ENCODE measurements at regions not wholly inside any gene's neighbourhood (a gene's known extent, or its start where the extent isn't known, plus 50 kb on each side); places are given as distances from the start of the nearest gene placed in this dataset.
"Not testable (repeated sequence)": the region's sequence is repeated elsewhere in the genome, so short reads cannot be mapped to it uniquely, and the experiment has no call there.

GRCh38 chr9:80496901-80497556, 925.3 kb downstream of the TLE4 start:
- H3K9me3 Mint-ChIP-seq (ENCODE audit: insufficient read depth) = no peaks in the 10 kb centered on the region
- POLR2A ChIA-PET = no interaction called here
- CTCF ChIA-PET = interaction anchor here (1.0 kb wide), 1 partner anchor 27 kb away, joined by 3 read pairs; no protein-coding TSS in a partner anchor
- H3K4me1 Mint-ChIP-seq (ENCODE audit: low read depth) = no peaks in the 10 kb centered on the region
- no peak overlapping the region for H3K4me3 Mint-ChIP-seq
- no peak overlapping the region for H3K27ac Mint-ChIP-seq
- DNase-seq = no peak
- ATAC-seq = no peak
- H3K27me3 Mint-ChIP-seq (ENCODE audit: low read depth) = no peaks in the 10 kb centered on the region
- H3K36me3 Mint-ChIP-seq (ENCODE audit: low read depth) = no peaks in the 10 kb centered on the region

- DNase-seq (no peak), ATAC-seq (no peak)
- Mint-ChIP-seq H3K27ac (no peak overlapping the region), H3K27me3 (ENCODE audit: low read depth) (no peaks in the 10 kb centered on the region), H3K4me1 (ENCODE audit: low read depth) (no peaks in the 10 kb centered on the region), H3K4me3 (no peak overlapping the region), H3K9me3 (ENCODE audit: insufficient read depth) (no peaks in the 10 kb centered on the region), H3K36me3 (ENCODE audit: low read depth) (no peaks in the 10 kb centered on the region)
- ChIA-PET CTCF (no interaction called here), POLR2A (no interaction called here)
These were observed 921.5 kb downstream of the TLE4 start for GRCh38 chr9:80493258-80493657.

- ChIA-PET CTCF (no interaction called here), POLR2A (no interaction called here)
- Mint-ChIP-seq H3K4me1 (ENCODE audit: low read depth) (no peaks in the 10 kb centered on the region), H3K4me3 (no peak overlapping the region), H3K36me3 (ENCODE audit: low read depth) (no peaks in the 10 kb centered on the region), H3K9me3 (ENCODE audit: insufficient read depth) (no peaks in the 10 kb centered on the region), H3K27ac (no peak overlapping the region), H3K27me3 (ENCODE audit: low read depth) (no peaks in the 10 kb centered on the region)
- DNase-seq (no peak), ATAC-seq (no peak)
These were observed 920.5 kb downstream of the TLE4 start for GRCh38 chr9:80492221-80492620.

GRCh38 chr9:80491086-80491696, 919.4 kb downstream of the TLE4 start:
- no peak overlapping the region for H3K27ac Mint-ChIP-seq
- ChIA-PET POLR2A (no interaction called here), CTCF (no interaction called here)
- no peaks in the 10 kb centered on the region for H3K4me1 Mint-ChIP-seq (ENCODE audit: low read depth)
- ATAC-seq (no peak), DNase-seq (no peak)
- no peaks in the 10 kb centered on the region for H3K27me3 Mint-ChIP-seq (ENCODE audit: low read depth)
- no peak overlapping the region for H3K4me3 Mint-ChIP-seq
- no peaks in the 10 kb centered on the region for H3K36me3 Mint-ChIP-seq (ENCODE audit: low read depth)
- H3K9me3 Mint-ChIP-seq (ENCODE audit: insufficient read depth) = no peaks in the 10 kb centered on the region

GRCh38 chr9:80489329-80489728, 917.6 kb downstream of the TLE4 start:
- DNase-seq (no peak), ATAC-seq (no peak)
- Mint-ChIP-seq H3K4me1 (ENCODE audit: low read depth) (no peaks in the 10 kb centered on the region), H3K9me3 (ENCODE audit: insufficient read depth) (no peaks in the 10 kb centered on the region), H3K27ac (no peak overlapping the region), H3K4me3 (no peak overlapping the region), H3K27me3 (ENCODE audit: low read depth) (no peaks in the 10 kb centered on the region), H3K36me3 (ENCODE audit: low read depth) (no peaks in the 10 kb centered on the region)
- POLR2A ChIA-PET = no interaction called here
- CTCF ChIA-PET = no interaction called here

GRCh38 chr9:80485420-80486250, 913.9 kb downstream of the TLE4 start:
- no peaks in the 10 kb centered on the region for H3K4me1 Mint-ChIP-seq (ENCODE audit: low read depth)
- no peaks in the 10 kb centered on the region for H3K27me3 Mint-ChIP-seq (ENCODE audit: low read depth)
- H3K4me3 Mint-ChIP-seq = no peak overlapping the region
- DNase-seq (no peak), ATAC-seq (no peak)
- H3K36me3 Mint-ChIP-seq (ENCODE audit: low read depth) = no peaks in the 10 kb centered on the region
- ChIA-PET POLR2A (no interaction called here), CTCF (no interaction called here)
- H3K9me3 Mint-ChIP-seq (ENCODE audit: insufficient read depth) = peaks cover 11% of the 10 kb centered on the region
- no peak overlapping the region for H3K27ac Mint-ChIP-seq

- peaks cover 14% of the 10 kb centered on the region for H3K9me3 Mint-ChIP-seq (ENCODE audit: insufficient read depth)
- H3K4me3 Mint-ChIP-seq; DNase-seq; CTCF ChIA-PET; H3K27me3 Mint-ChIP-seq (ENCODE audit: low read depth); H3K27ac Mint-ChIP-seq; POLR2A ChIA-PET; H3K36me3 Mint-ChIP-seq (ENCODE audit: low read depth); H3K4me1 Mint-ChIP-seq (ENCODE audit: low read depth); ATAC-seq: not testable (repeated sequence)
These were observed 910.5 kb downstream of the TLE4 start for GRCh38 chr9:80482251-80482650.

GRCh38 chr9:80467632-80468031, 895.9 kb downstream of the TLE4 start:
- no peaks in the 10 kb centered on the region for H3K36me3 Mint-ChIP-seq (ENCODE audit: low read depth)
- no peak for DNase-seq
- no peak for ATAC-seq
- POLR2A ChIA-PET = no interaction called here
- no peaks in the 10 kb centered on the region for H3K27me3 Mint-ChIP-seq (ENCODE audit: low read depth)
- no peak overlapping the region for H3K27ac Mint-ChIP-seq
- no peak overlapping the region for H3K4me3 Mint-ChIP-seq
- CTCF ChIA-PET = no interaction called here
- no peaks in the 10 kb centered on the region for H3K4me1 Mint-ChIP-seq (ENCODE audit: low read depth)
- H3K9me3 Mint-ChIP-seq (ENCODE audit: insufficient read depth) = peaks cover 10% of the 10 kb centered on the region

GRCh38 chr9:80465556-80465955, 893.8 kb downstream of the TLE4 start:
- no peaks in the 10 kb centered on the region for H3K27me3 Mint-ChIP-seq (ENCODE audit: low read depth)
- no peak overlapping the region for H3K4me3 Mint-ChIP-seq
- POLR2A ChIA-PET = no interaction called here
- no peaks in the 10 kb centered on the region for H3K36me3 Mint-ChIP-seq (ENCODE audit: low read depth)
- ATAC-seq (no peak), DNase-seq (no peak)
- H3K9me3 Mint-ChIP-seq (ENCODE audit: insufficient read depth) = peaks cover 10% of the 10 kb centered on the region
- H3K4me1 Mint-ChIP-seq (ENCODE audit: low read depth) = no peaks in the 10 kb centered on the region
- CTCF ChIA-PET = no interaction called here
- H3K27ac Mint-ChIP-seq = no peak overlapping the region

- Mint-ChIP-seq H3K4me3 (no peak overlapping the region), H3K27ac (no peak overlapping the region), H3K9me3 (ENCODE audit: insufficient read depth) (no peaks in the 10 kb centered on the region), H3K36me3 (ENCODE audit: low read depth) (no peaks in the 10 kb centered on the region), H3K27me3 (ENCODE audit: low read depth) (no peaks in the 10 kb centered on the region), H3K4me1 (ENCODE audit: low read depth) (no peaks in the 10 kb centered on the region)
- no peak for ATAC-seq
- CTCF ChIA-PET = no interaction called here
- POLR2A ChIA-PET = no interaction called here
- no peak for DNase-seq
These were observed 877.7 kb downstream of the TLE4 start for GRCh38 chr9:80449513-80449912.

GRCh38 chr9:80448996-80449395, 877.2 kb downstream of the TLE4 start:
- Mint-ChIP-seq H3K4me1 (ENCODE audit: low read depth) (no peaks in the 10 kb centered on the region), H3K4me3 (no peak overlapping the region), H3K27ac (no peak overlapping the region), H3K9me3 (ENCODE audit: insufficient read depth) (no peaks in the 10 kb centered on the region), H3K27me3 (ENCODE audit: low read depth) (no peaks in the 10 kb centered on the region), H3K36me3 (ENCODE audit: low read depth) (no peaks in the 10 kb centered on the region)
- ChIA-PET POLR2A (no interaction called here), CTCF (no interaction called here)
- no peak for ATAC-seq
- DNase-seq = no peak

- H3K4me3 Mint-ChIP-seq = no peak overlapping the region
- no peaks in the 10 kb centered on the region for H3K9me3 Mint-ChIP-seq (ENCODE audit: insufficient read depth)
These were observed 876.1 kb downstream of the TLE4 start for GRCh38 chr9:80447876-80448275.

More at GRCh38 chr9:80447876-80448275, 876.1 kb downstream of the TLE4 start:
- CTCF ChIA-PET = no interaction called here
- ATAC-seq = no peak
- no peaks in the 10 kb centered on the region for H3K4me1 Mint-ChIP-seq (ENCODE audit: low read depth)
- H3K27me3 Mint-ChIP-seq (ENCODE audit: low read depth) = no peaks in the 10 kb centered on the region
- POLR2A ChIA-PET = no interaction called here
- no peak overlapping the region for H3K27ac Mint-ChIP-seq
- H3K36me3 Mint-ChIP-seq (ENCODE audit: low read depth) = no peaks in the 10 kb centered on the region
- no peak for DNase-seq
